ENCODE measurements at regions not wholly inside any gene's neighbourhood (a gene's known extent, or its start where the extent isn't known, plus 50 kb on each side); places are given as distances from the start of the nearest gene placed in this dataset.
A peak's percentile ranks its signal among the peaks of the same experiment; 100 is the strongest.

DNA sequence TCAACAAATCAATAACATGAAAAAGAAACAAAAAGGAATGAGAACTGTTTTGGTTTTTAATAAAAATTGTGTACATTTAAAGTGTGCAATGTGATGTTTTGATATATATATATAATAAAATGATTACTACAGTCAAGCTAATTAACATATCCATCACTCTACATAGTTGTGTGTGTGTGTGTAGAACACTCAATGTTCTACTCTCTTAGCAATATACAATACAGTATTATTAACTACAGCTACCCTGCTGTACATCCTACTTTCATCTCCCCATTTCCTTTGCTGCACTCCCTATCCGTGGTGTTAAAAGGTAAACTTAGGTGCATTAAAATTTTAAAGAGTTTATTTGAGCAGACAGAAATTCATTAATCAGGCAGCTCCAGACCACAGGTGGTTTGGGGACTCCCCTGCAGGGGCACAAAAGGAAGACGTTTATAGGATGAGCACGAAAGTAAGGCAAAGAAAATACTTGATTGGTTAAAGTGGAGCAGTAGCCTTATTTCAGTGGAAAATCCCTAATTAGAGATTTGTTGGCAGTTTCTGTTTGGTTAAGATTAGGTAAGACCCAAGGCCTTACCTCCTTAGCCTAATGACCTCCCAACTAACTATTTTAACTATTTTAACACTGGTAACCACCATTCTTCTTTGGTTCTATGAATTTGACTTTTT is 61.8 kb upstream of the SNRK start:
- Histone ChIP-seq H3K9me3 (ENCODE audit: control insufficient read depth in 1 of 2, insufficient read depth in 1 of 2, low read length in 2 of 2) (peaks cover 0 to 11% of the 10 kb centered on the region in 2 experiments), H3K27ac (ENCODE audit: low read depth in 1 of 2, low read length in 2 of 2) (no peak overlapping the region), H3K27me3 (ENCODE audit: control insufficient read depth in 1 of 2, insufficient read depth in 2 of 2, low read length in 2 of 2) (no peaks in the 10 kb centered on the region), H3K4me3 (ENCODE audit: low read length) (no peak overlapping the region), H3K36me3 (ENCODE audit: insufficient read depth, low read length) (no peaks in the 10 kb centered on the region), H3K4me1 (ENCODE audit: insufficient read depth, low read length) (peaks cover 28% of the 10 kb centered on the region)
- Mint-ChIP-seq H3K4me1 (ENCODE audit: low read depth) (peaks cover 56% of the 10 kb centered on the region), H3K4me3 (peak overlapping the region; percentile 65), H3K27me3 (no peaks in the 10 kb centered on the region), H3K27ac (peak overlapping the region; percentile 86), H3K36me3 (ENCODE audit: low read depth) (peaks cover 15% of the 10 kb centered on the region), H3K9me3 (peaks cover 8% of the 10 kb centered on the region)
- ChIA-PET POLR2A (interaction anchor here (1.2 to 3.7 kb wide), 7 partner anchors 23 to 164 kb away, joined by 4 to 29 read pairs (median 7); partner anchors contain the start of gene SNRK), CTCF (interaction anchor here (1.6 to 2.2 kb wide), 3 partner anchors 62 to 278 kb away, joined by 9 to 15 read pairs (median 10); no protein-coding TSS in a partner anchor)
- intact Hi-C loops (cut with DNase I, micrococcal nuclease): loop anchor here (5.0 kb wide), 3 partner anchors 42 to 63 kb away; partner anchors contain the start of gene SNRK (in 1 of the 2)
- DNase-seq (peak in 3 of 14 experiments; percentile 39 to 70 (median 49)), ATAC-seq (ENCODE audit: poor library complexity) (peak; percentile 50)
- TF ChIP-seq, protein P1, sequence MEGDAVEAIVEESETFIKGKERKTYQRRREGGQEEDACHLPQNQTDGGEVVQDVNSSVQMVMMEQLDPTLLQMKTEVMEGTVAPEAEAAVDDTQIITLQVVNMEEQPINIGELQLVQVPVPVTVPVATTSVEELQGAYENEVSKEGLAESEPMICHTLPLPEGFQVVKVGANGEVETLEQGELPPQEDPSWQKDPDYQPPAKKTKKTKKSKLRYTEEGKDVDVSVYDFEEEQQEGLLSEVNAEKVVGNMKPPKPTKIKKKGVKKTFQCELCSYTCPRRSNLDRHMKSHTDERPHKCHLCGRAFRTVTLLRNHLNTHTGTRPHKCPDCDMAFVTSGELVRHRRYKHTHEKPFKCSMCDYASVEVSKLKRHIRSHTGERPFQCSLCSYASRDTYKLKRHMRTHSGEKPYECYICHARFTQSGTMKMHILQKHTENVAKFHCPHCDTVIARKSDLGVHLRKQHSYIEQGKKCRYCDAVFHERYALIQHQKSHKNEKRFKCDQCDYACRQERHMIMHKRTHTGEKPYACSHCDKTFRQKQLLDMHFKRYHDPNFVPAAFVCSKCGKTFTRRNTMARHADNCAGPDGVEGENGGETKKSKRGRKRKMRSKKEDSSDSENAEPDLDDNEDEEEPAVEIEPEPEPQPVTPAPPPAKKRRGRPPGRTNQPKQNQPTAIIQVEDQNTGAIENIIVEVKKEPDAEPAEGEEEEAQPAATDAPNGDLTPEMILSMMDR (IDR thresholded peaks at IDR 0.05): no peak

DNA sequence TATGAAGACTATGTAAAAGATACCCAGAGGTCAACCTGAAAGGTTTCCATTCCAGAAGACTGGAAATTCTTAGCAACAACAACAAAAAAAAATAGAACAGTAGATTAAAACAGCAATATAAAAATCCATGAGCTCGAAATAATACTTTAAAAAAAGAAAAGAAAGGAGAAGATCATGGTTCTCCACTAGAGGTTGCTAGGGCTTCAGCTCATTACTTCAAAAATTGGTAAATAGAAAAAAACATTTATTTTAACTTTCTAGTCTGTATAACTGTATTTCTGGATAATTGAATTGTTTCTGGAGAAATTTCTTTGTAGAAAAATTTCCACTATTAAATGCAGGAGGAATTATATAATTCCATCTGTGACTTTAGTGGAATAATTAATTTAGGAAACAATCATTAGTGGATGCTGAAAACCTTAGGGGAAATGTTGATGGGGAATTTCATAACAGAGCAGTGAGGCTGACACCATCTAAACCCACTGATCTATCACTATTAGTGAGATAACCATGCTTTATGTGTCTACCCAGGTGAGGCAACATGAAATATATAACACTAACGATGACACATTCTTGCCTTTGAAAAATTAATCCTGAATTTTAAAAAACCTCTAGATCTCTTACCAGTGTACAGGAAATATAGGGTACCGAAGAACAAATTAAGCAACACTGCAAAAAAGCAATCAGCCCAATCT is 62.5 kb upstream of the SNRK start:
- H3K4me1 ChIP-seq (ENCODE audit: insufficient read depth, low read length): peaks cover 28% of the 10 kb centered on the region
- ChIA-PET CTCF (interaction anchor here (0.6 to 2.2 kb wide), 10 partner anchors 15 to 279 kb away, joined by 3 to 15 read pairs (median 4); no protein-coding TSS in a partner anchor), POLR2A (interaction anchor here (0.9 to 3.7 kb wide), 13 partner anchors 12 to 278 kb away, joined by 3 to 29 read pairs (median 4); partner anchors contain the start of gene SNRK)
- TF ChIP-seq, protein P1 (IDR thresholded peaks at IDR 0.05): peak; percentile 65
- H3K27ac ChIP-seq (ENCODE audit: low read depth in 1 of 2, low read length in 2 of 2): no peak overlapping the region
- H3K27ac Mint-ChIP-seq: peak overlapping the region; percentile 86
- DNase-seq: peak in 3 of 14 experiments; percentile 49 to 56 (median 52)
- no peaks in the 10 kb centered on the region for H3K27me3 Mint-ChIP-seq
- H3K9me3 ChIP-seq (ENCODE audit: control insufficient read depth in 1 of 2, insufficient read depth in 1 of 2, low read length in 2 of 2): peaks cover 0 to 11% of the 10 kb centered on the region in 2 experiments
- no peaks in the 10 kb centered on the region for H3K27me3 ChIP-seq (ENCODE audit: control insufficient read depth in 1 of 2, insufficient read depth in 2 of 2, low read length in 2 of 2)
- peaks cover 60% of the 10 kb centered on the region for H3K4me1 Mint-ChIP-seq (ENCODE audit: low read depth)
- intact Hi-C loops (cut with DNase I, micrococcal nuclease): loop anchor here (1.0 to 5.0 kb wide), 8 partner anchors 42 to 279 kb away; partner anchors contain the start of gene SNRK (in 1 of the 2)
- H3K36me3 Mint-ChIP-seq (ENCODE audit: low read depth): peaks cover 15% of the 10 kb centered on the region
- ATAC-seq (ENCODE audit: poor library complexity): no peak
- peak overlapping the region; percentile 2 for H3K4me3 Mint-ChIP-seq
- H3K4me3 ChIP-seq (ENCODE audit: low read length): no peak overlapping the region
- no peaks in the 10 kb centered on the region for H3K36me3 ChIP-seq (ENCODE audit: insufficient read depth, low read length)
- peaks cover 8% of the 10 kb centered on the region for H3K9me3 Mint-ChIP-seq

DNA sequence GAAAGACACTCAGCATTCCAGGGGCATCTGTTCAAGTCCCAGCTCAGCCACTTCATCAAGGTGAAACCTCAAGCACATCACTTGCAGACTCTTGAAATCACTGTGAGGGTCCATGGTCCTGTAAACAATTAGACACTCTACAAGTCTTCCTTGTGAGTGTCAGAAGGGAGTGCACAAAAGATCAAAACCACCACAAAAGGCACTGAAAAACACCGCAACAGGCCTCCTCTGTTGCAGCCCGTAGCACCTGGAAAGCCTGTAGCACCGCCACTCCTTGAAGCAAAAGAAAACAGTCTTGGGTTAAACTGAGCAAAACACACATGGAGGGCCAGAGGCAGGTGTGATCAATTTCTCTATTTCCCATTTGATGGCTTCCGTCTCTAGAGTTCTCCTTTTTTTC is 63.8 kb upstream of the SNRK start:
- Histone ChIP-seq H3K36me3 (ENCODE audit: insufficient read depth, low read length) (no peaks in the 10 kb centered on the region), H3K9me3 (ENCODE audit: control insufficient read depth in 1 of 2, insufficient read depth in 1 of 2, low read length in 2 of 2) (peaks cover 0 to 7% of the 10 kb centered on the region in 2 experiments), H3K27me3 (ENCODE audit: control insufficient read depth in 1 of 2, insufficient read depth in 2 of 2, low read length in 2 of 2) (no peaks in the 10 kb centered on the region), H3K27ac (ENCODE audit: low read depth in 1 of 2, low read length in 2 of 2) (no peak overlapping the region), H3K4me1 (ENCODE audit: insufficient read depth, low read length) (peaks cover 35% of the 10 kb centered on the region), H3K4me3 (ENCODE audit: low read length) (no peak overlapping the region)
- ATAC-seq (ENCODE audit: poor library complexity) (peak; percentile 71), DNase-seq (peak in 10 of 14 experiments; percentile 6 to 69 (median 22))
- peaks cover 72% of the 10 kb centered on the region for H3K4me1 Mint-ChIP-seq (ENCODE audit: low read depth)
- no peaks in the 10 kb centered on the region for H3K27me3 Mint-ChIP-seq
- peak overlapping the region; percentile 86 for H3K27ac Mint-ChIP-seq
- TF ChIP-seq, protein P1 (IDR thresholded peaks at IDR 0.05): no peak
- peaks cover 3% of the 10 kb centered on the region for H3K9me3 Mint-ChIP-seq
- ChIA-PET POLR2A (interaction anchor here (0.7 to 3.7 kb wide), 8 partner anchors 60 to 279 kb away, joined by 3 to 29 read pairs (median 10); partner anchors contain the start of gene SNRK), CTCF (interaction anchor here (2.1 kb wide), 1 partner anchor 156 kb away, joined by 9 read pairs; no protein-coding TSS in a partner anchor)
- H3K36me3 Mint-ChIP-seq (ENCODE audit: low read depth): peaks cover 8% of the 10 kb centered on the region
- peak overlapping the region; percentile 77 for H3K4me3 Mint-ChIP-seq
- intact Hi-C loops (cut with DNase I, micrococcal nuclease): loop anchor here (2.0 to 5.0 kb wide), 5 partner anchors 40 to 280 kb away; partner anchors contain the start of gene SNRK (in 1 of the 2)

Measured in CD4-positive, alpha-beta T cell (primary cell).